B cell (primary cell): ENCODE measurements at regions not wholly inside any gene's neighbourhood (a gene's known extent, or its start where the extent isn't known, plus 50 kb on each side); places are given as distances from the start of the nearest gene placed in this dataset.
"Not testable (repeated sequence)": the region's sequence is repeated elsewhere in the genome, so short reads cannot be mapped to it uniquely, and the experiment has no call there.

Experiments
- ATAC-seq: fragments of 200-7000 bp; cut with Tn5 transposase; one replicate; pipeline ENCODE4 v1.10.0; 2021; ENCODE audit warnings: low read depth, mild to moderate bottlenecking, moderate number of reproducible peaks, moderate library complexity
- CTCF ChIA-PET: fragments of 350-600 bp; sonication (Branson Sonifier 250); formaldehyde crosslinking; loops from one replicate; lab custom pipeline; 2021; ENCODE audit warnings: antibody characterized with exemption, inconsistent platforms; lab: Charles Lee
- POLR2A ChIA-PET: fragments of 350-600 bp; sonication (Branson Sonifier 250); formaldehyde crosslinking; loops from one replicate; lab custom pipeline; 2021; ENCODE audit warnings: antibody characterized with exemption; lab: Charles Lee
- DNase-seq: peaks from one replicate; pipeline ENCODE4 v3.0.0; 2013
- H2AFZ ChIP-seq: 2 replicates; pipeline ENCODE4 v1.6.1; 2012; ENCODE audit warnings: mild to moderate bottlenecking, low read depth, low read length; ENCODE audit not compliant: insufficient read depth, poor library complexity, severe bottlenecking
- H3K27ac ChIP-seq, 2 donors: 1 replicate in 1 of 2; 2 replicates in 1 of 2; pipeline ENCODE4 v1.5.1; 2012 to 2013; ENCODE audit warnings: low read length in 2 of 2, mild to moderate bottlenecking in 2 of 2, moderate library complexity in 1 of 2
- H3K27me3 ChIP-seq, 4 experiments: fragments of 200-600 bp in 1 of 4; sonication (generic) in 1 of 4; replicated peaks in 1 of 4; 1 replicate in 2 of 4; 2 replicates in 2 of 4; pipeline versions ENCODE4 v1.6.1 to v1.7.0; 2013 to 2016; ENCODE audit warnings: low read length in 3 of 4, mild to moderate bottlenecking in 2 of 4, mixed read lengths in 1 of 4, moderate library complexity in 1 of 4; ENCODE audit not compliant: insufficient read depth in 4 of 4, control insufficient read depth in 3 of 4; ENCODE audit errors: control extremely low read depth in 1 of 4
- H3K36me3 ChIP-seq, 2 experiments: replicated peaks in 1 of 2; 1 replicate in 1 of 2; 2 replicates in 1 of 2; pipeline versions ENCODE4 v1.6.1 to v1.7.1; 2013; ENCODE audit warnings: low read length in 1 of 2; ENCODE audit not compliant: insufficient read depth in 2 of 2, control insufficient read depth in 1 of 2; ENCODE audit errors: control extremely low read depth in 1 of 2, extremely low read depth in 1 of 2
- H3K4me1 ChIP-seq, 2 donors: fragments of 200-600 bp in 1 of 2; sonication (generic) in 1 of 2; 1 replicate in 1 of 2; 2 replicates in 1 of 2; pipeline versions ENCODE4 v1.5.1 to v1.6.1; 2013 to 2017; ENCODE audit warnings: low read length in 2 of 2; ENCODE audit not compliant: control insufficient read depth in 2 of 2, insufficient read depth in 2 of 2
- H3K4me2 ChIP-seq: replicated peaks from 2 replicates; pipeline ENCODE3; 2012; ENCODE audit warnings: mild to moderate bottlenecking, low read depth, low read length; ENCODE audit not compliant: poor library complexity, severe bottlenecking
- H3K4me3 ChIP-seq, 5 experiments: fragments of 200-600 bp in 1 of 5; sonication (generic) in 1 of 5; 1 replicate in 3 of 5; 2 replicates in 2 of 5; pipeline versions ENCODE4 v1.5.1 to v1.7.0; 2011 to 2016; ENCODE audit warnings: low read length in 4 of 5, mild to moderate bottlenecking in 4 of 5, low read depth in 2 of 5, control low read depth in 1 of 5, moderate library complexity in 1 of 5; ENCODE audit not compliant: insufficient read depth in 1 of 5; ENCODE audit errors: control extremely low read depth in 1 of 5, extremely low read depth in 1 of 5
- H3K79me2 ChIP-seq: fragments of 200-600 bp; sonication (generic); one replicate; pipeline ENCODE4 v1.6.0; 2016; ENCODE audit warnings: low read length; ENCODE audit not compliant: control insufficient read depth, insufficient read depth
- H3K9ac ChIP-seq: fragments of 200-600 bp; sonication (generic); 2 replicates; pipeline ENCODE4 v1.6.1; 2017; ENCODE audit warnings: mild to moderate bottlenecking, low read length, moderate library complexity
- H3K9me3 ChIP-seq, 3 donors: one replicate each; pipeline versions ENCODE4 v1.6.1 to v1.7.1; 2013; ENCODE audit warnings: low read length in 2 of 3; ENCODE audit not compliant: control insufficient read depth in 2 of 3, insufficient read depth in 1 of 3; ENCODE audit errors: control extremely low read depth in 1 of 3
- H4K20me1 ChIP-seq: 2 replicates; pipeline ENCODE4 v1.6.0; 2012; ENCODE audit warnings: mild to moderate bottlenecking, low read length; ENCODE audit not compliant: insufficient read depth, control insufficient read depth, poor library complexity, severe bottlenecking
- H3K27ac Mint-ChIP-seq: one replicate; pipeline ENCODE4 v1.8.0; 2021; ENCODE audit warnings: mixed read lengths
- H3K27me3 Mint-ChIP-seq: one replicate; pipeline ENCODE4 v1.8.0; 2021; ENCODE audit warnings: mixed read lengths
- H3K4me1 Mint-ChIP-seq: one replicate; pipeline ENCODE4 v1.8.0; 2021; ENCODE audit warnings: mixed read lengths
- H3K4me3 Mint-ChIP-seq: one replicate; pipeline ENCODE4 v1.8.0; 2021; ENCODE audit warnings: mixed read lengths
- H3K9me3 Mint-ChIP-seq: one replicate; pipeline ENCODE4 v1.8.0; 2022; ENCODE audit warnings: mixed read lengths; ENCODE audit not compliant: insufficient read depth
- EZH2 ChIP-seq: IDR thresholded peaks from 2 replicates; pipeline ENCODE4 v1.6.1; 2012; ENCODE audit warnings: borderline replicate concordance, low read depth, mild to moderate bottlenecking, moderate library complexity, low read length; ENCODE audit not compliant: insufficient read depth, poor library complexity, severe bottlenecking
- WGBS: methylation state at CpG from one replicate; pipeline ENCODE4 v1.1.5; 2013; ENCODE audit warnings: missing lambda C conversion rate; ENCODE audit not compliant: insufficient coverage; 5-methylcytosine and 5-hydroxymethylcytosine counted together
- intact Hi-C: fragments of 100-400 bp; cut with micrococcal nuclease; formaldehyde crosslinking; loops from one replicate; pipeline ENCODE4 v1.10.0; 2022
- TF ChIP-seq, protein P1 (sequence below): fragments of 200-600 bp; IDR thresholded peaks from one replicate; pipeline ENCODE4 v1.8.0; 2022; ENCODE audit warnings: antibody characterized with exemption, mild to moderate bottlenecking

GRCh38 chr9:38171538-38171884 lies 102.5 kb upstream of the SHB start:
- no peaks in the 10 kb centered on the region for H3K79me2 ChIP-seq
- H3K4me2 ChIP-seq, result no peak overlapping the region
- H3K4me1 ChIP-seq, result no peaks in the 10 kb centered on the region
- H3K4me3 Mint-ChIP-seq, result no peak overlapping the region
- no peak overlapping the region for H3K4me3 ChIP-seq
- peaks cover 16% of the 10 kb centered on the region for H3K9me3 Mint-ChIP-seq
- WGBS, result 100% methylated on average over 4 of the region's 5 CpGs
- ChIA-PET POLR2A (no interaction called here), CTCF (no interaction called here)
- DNase-seq (no peak), ATAC-seq (no peak)
- H3K4me1 Mint-ChIP-seq, result no peaks in the 10 kb centered on the region
- H3K27ac Mint-ChIP-seq, result no peak overlapping the region
- TF ChIP-seq, protein P1, sequence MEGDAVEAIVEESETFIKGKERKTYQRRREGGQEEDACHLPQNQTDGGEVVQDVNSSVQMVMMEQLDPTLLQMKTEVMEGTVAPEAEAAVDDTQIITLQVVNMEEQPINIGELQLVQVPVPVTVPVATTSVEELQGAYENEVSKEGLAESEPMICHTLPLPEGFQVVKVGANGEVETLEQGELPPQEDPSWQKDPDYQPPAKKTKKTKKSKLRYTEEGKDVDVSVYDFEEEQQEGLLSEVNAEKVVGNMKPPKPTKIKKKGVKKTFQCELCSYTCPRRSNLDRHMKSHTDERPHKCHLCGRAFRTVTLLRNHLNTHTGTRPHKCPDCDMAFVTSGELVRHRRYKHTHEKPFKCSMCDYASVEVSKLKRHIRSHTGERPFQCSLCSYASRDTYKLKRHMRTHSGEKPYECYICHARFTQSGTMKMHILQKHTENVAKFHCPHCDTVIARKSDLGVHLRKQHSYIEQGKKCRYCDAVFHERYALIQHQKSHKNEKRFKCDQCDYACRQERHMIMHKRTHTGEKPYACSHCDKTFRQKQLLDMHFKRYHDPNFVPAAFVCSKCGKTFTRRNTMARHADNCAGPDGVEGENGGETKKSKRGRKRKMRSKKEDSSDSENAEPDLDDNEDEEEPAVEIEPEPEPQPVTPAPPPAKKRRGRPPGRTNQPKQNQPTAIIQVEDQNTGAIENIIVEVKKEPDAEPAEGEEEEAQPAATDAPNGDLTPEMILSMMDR, result no peak
- TF ChIP-seq EZH2, result no peak
- no peaks in the 10 kb centered on the region for H3K36me3 ChIP-seq
- intact Hi-C loops, result loop anchor here (10.0 kb wide), 1 partner anchor 53 kb away; no protein-coding TSS in a partner anchor
- no peak overlapping the region for H3K27ac ChIP-seq
- no peak overlapping the region for H3K9ac ChIP-seq
- no peak overlapping the region for H2AFZ ChIP-seq
- no peaks in the 10 kb centered on the region for H4K20me1 ChIP-seq
- H3K27me3 Mint-ChIP-seq, result peaks cover 8% of the 10 kb centered on the region
- H3K27me3 ChIP-seq, result peaks cover 0 to 4% (median 0%) of the 10 kb centered on the region in 4 experiments
- H3K9me3 ChIP-seq, result peaks cover 2 to 12% (median 8%) of the 10 kb centered on the region in 3 donors

DNA sequence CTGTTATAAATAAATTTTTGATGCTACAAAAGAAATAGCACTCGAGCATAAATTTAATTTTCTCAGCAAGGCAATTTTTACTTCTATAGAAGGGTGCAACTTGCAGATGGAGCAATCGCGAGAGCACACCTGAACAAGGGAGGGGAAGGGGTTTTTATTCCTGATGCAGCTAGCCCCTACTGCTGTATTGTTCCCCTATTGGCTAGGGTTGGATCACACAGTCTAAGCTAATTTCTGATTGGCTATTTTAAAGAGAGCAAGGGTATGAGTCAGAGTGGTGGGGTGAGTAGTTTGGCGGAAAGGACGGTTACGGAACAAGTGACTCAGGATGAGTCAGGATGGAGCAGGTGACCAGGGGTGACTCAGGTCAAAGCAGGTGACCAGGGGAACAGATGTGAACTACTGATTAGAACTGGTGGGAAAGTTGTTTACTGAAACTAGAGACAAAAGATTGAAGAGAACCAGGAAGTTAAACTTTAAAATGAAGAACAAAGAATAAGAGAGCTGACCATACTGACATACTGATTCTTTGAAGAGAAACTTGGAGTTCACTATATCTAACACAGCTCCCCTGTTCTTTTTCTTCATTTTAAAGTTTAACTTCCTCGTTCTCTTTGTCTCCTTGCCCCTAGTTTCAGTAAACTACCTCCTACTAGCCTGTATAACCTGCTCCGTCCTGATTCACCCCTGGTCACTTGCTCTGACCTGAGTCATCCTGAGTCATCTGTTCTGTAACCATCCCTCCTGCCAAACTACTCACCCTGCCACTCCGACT lies 101.9 kb upstream of the SHB start:
- H3K4me3 ChIP-seq, CTCF ChIA-PET, H3K27ac Mint-ChIP-seq, H4K20me1 ChIP-seq, H3K4me1 ChIP-seq, H3K27me3 Mint-ChIP-seq, H3K27me3 ChIP-seq, H3K79me2 ChIP-seq, DNase-seq, H3K9ac ChIP-seq, H2AFZ ChIP-seq, H3K27ac ChIP-seq, H3K4me3 Mint-ChIP-seq, ATAC-seq, H3K4me1 Mint-ChIP-seq, H3K36me3 ChIP-seq, POLR2A ChIA-PET, H3K4me2 ChIP-seq: not testable (repeated sequence)
- intact Hi-C loops, result loop anchor here (10.0 kb wide), 1 partner anchor 54 kb away; no protein-coding TSS in a partner anchor
- H3K9me3 Mint-ChIP-seq, result peaks cover 16% of the 10 kb centered on the region
- H3K9me3 ChIP-seq, result peaks cover 2 to 12% (median 8%) of the 10 kb centered on the region in 3 donors
- 94% methylated on average over 7 of the region's 9 CpGs for WGBS

GRCh38 chr9:38170155-38170554 lies 101.1 kb upstream of the SHB start:
- H3K27me3 ChIP-seq, H3K36me3 ChIP-seq, H3K4me2 ChIP-seq, H3K79me2 ChIP-seq, DNase-seq, H3K27ac Mint-ChIP-seq, H3K27me3 Mint-ChIP-seq, POLR2A ChIA-PET, H4K20me1 ChIP-seq, H3K4me3 Mint-ChIP-seq, H3K9ac ChIP-seq, CTCF ChIA-PET, H3K4me3 ChIP-seq, H3K4me1 ChIP-seq, H2AFZ ChIP-seq, H3K27ac ChIP-seq, H3K4me1 Mint-ChIP-seq, ATAC-seq: not testable (repeated sequence)
- no CpG with 5 or more reads among the region's 6 CpGs for WGBS
- intact Hi-C loops, result loop anchor here (10.0 kb wide), 1 partner anchor 55 kb away; no protein-coding TSS in a partner anchor
- H3K9me3 Mint-ChIP-seq, result peaks cover 16% of the 10 kb centered on the region
- H3K9me3 ChIP-seq, result peaks cover 2 to 12% (median 8%) of the 10 kb centered on the region in 3 donors
